GM19351 (cell line): ENCODE measurements at regions not wholly inside any gene's neighbourhood (a gene's known extent, or its start where the extent isn't known, plus 50 kb on each side); places are given as distances from the start of the nearest gene placed in this dataset.

Source experiments
- ATAC-seq: cut with Tn5 transposase; IDR thresholded peaks from one replicate; pipeline ENCODE4 v1.9.1; 2021; ENCODE audit warnings: mild to moderate bottlenecking, moderate library complexity; ENCODE audit not compliant: unreplicated experiment

GRCh38 chr5:97388794-97389193 is 205.7 kb upstream of the RIOK2 start:
- no peak for ATAC-seq

GRCh38 chr5:97400537-97400936 is 217.5 kb upstream of the RIOK2 start:
- ATAC-seq = no peak

- ATAC-seq = no peak
These were observed 222.9 kb upstream of the RIOK2 start for GRCh38 chr5:97405941-97406340.

- ATAC-seq = no peak
These were observed 224.1 kb upstream of the RIOK2 start for GRCh38 chr5:97406946-97407676.

- no peak for ATAC-seq
These were observed 225.3 kb upstream of the RIOK2 start for GRCh38 chr5:97408331-97408730.

GRCh38 chr5:97412959-97413358 is 229.9 kb upstream of the RIOK2 start:
- no peak for ATAC-seq

GRCh38 chr5:97417986-97418385 is 234.9 kb upstream of the RIOK2 start:
- ATAC-seq = peak; percentile 27

GRCh38 chr5:97418462-97418861 is 235.4 kb upstream of the RIOK2 start:
- ATAC-seq = peak; percentile 85

GRCh38 chr5:97420646-97421045 is 237.6 kb upstream of the RIOK2 start:
- no peak for ATAC-seq

- no peak for ATAC-seq
These were observed 239.6 kb upstream of the RIOK2 start for GRCh38 chr5:97422678-97423077.

GRCh38 chr5:97425511-97425910 is 242.5 kb upstream of the RIOK2 start:
- peak; percentile 57 for ATAC-seq

- no peak for ATAC-seq
These were observed 244.2 kb upstream of the RIOK2 start for GRCh38 chr5:97427235-97427634.

GRCh38 chr5:97434021-97434420 is 251.0 kb upstream of the RIOK2 start:
- ATAC-seq = no peak

- ATAC-seq = no peak
These were observed 253.4 kb upstream of the RIOK2 start for GRCh38 chr5:97436405-97436804.

GRCh38 chr5:97443740-97444139 is 260.7 kb upstream of the RIOK2 start:
- ATAC-seq = no peak

GRCh38 chr5:97449172-97449571 is 266.1 kb upstream of the RIOK2 start:
- ATAC-seq = no peak

GRCh38 chr5:97452646-97453045 is 269.6 kb upstream of the RIOK2 start:
- peak; percentile 50 for ATAC-seq

GRCh38 chr5:97453263-97453662 is 270.2 kb upstream of the RIOK2 start:
- ATAC-seq = no peak

- ATAC-seq = no peak
These were observed 271.0 kb upstream of the RIOK2 start for GRCh38 chr5:97454015-97454414.

- no peak for ATAC-seq
These were observed 272.9 kb upstream of the RIOK2 start for GRCh38 chr5:97455996-97456395.

- ATAC-seq = peak; percentile 97
These were observed 275.8 kb upstream of the RIOK2 start for GRCh38 chr5:97458851-97459250.

- no peak for ATAC-seq
These were observed 288.9 kb upstream of the RIOK2 start for GRCh38 chr5:97471951-97472350.

GRCh38 chr5:97475847-97476246 is 292.8 kb upstream of the RIOK2 start:
- no peak for ATAC-seq
